Endodermal cell (in vitro differentiated cells): ENCODE measurements at regions not wholly inside any gene's neighbourhood (a gene's known extent, or its start where the extent isn't known, plus 50 kb on each side); places are given as distances from the start of the nearest gene placed in this dataset.

ENCODE experiments used
- DNase-seq: peaks from one replicate; pipeline ENCODE4 v3.0.0-alpha.2; 2017
- H3K27ac ChIP-seq: 2 replicates; pipeline ENCODE4 v1.5.1; 2013; ENCODE audit warnings: mild to moderate bottlenecking, low read depth, low read length, moderate library complexity
- H3K27me3 ChIP-seq: 2 replicates; pipeline ENCODE4 v1.6.1; 2013; ENCODE audit warnings: mild to moderate bottlenecking, low read length, moderate library complexity; ENCODE audit not compliant: insufficient read depth, control insufficient read depth, poor library complexity, severe bottlenecking
- H3K36me3 ChIP-seq: 2 replicates; pipeline ENCODE4 v1.7.0; 2013; ENCODE audit warnings: mild to moderate bottlenecking, low read length, moderate library complexity; ENCODE audit not compliant: control insufficient read depth, insufficient read depth
- H3K4me1 ChIP-seq: one replicate; pipeline ENCODE4 v1.7.0; 2013; ENCODE audit warnings: low read length; ENCODE audit not compliant: control insufficient read depth, insufficient read depth
- H3K4me3 ChIP-seq: 2 replicates; pipeline ENCODE4 v1.5.1; 2013; ENCODE audit warnings: mild to moderate bottlenecking, low read length, moderate library complexity
- H3K9ac ChIP-seq: 2 replicates; pipeline ENCODE4 v1.6.1; 2013; ENCODE audit warnings: mild to moderate bottlenecking, low read length, moderate library complexity; ENCODE audit not compliant: poor library complexity, severe bottlenecking; ENCODE audit errors: extremely low read depth
- H3K9me3 ChIP-seq: 2 replicates; pipeline ENCODE4 v1.6.1; 2013; ENCODE audit warnings: mild to moderate bottlenecking, low read length, moderate library complexity; ENCODE audit not compliant: control insufficient read depth
- H3K27ac Mint-ChIP-seq: 2 replicates; pipeline ENCODE4 v1.8.0; 2020; ENCODE audit warnings: mixed read lengths
- H3K27me3 Mint-ChIP-seq: 2 replicates; pipeline ENCODE4 v1.8.0; 2021; ENCODE audit warnings: mild to moderate bottlenecking, mixed read lengths; ENCODE audit not compliant: insufficient read depth
- H3K36me3 Mint-ChIP-seq: 2 replicates; pipeline ENCODE4 v1.8.0; 2020; ENCODE audit warnings: low read depth, mixed read lengths
- H3K4me1 Mint-ChIP-seq: 2 replicates; pipeline ENCODE4 v1.8.0; 2020; ENCODE audit warnings: mixed read lengths
- H3K4me3 Mint-ChIP-seq: 2 replicates; pipeline ENCODE4 v1.8.0; 2020; ENCODE audit warnings: mild to moderate bottlenecking, moderate library complexity, mixed read lengths
- H3K9me3 Mint-ChIP-seq: 2 replicates; pipeline ENCODE4 v1.8.0; 2020; ENCODE audit warnings: mild to moderate bottlenecking, mixed read lengths
- CTCF ChIP-seq: fragments of 200-600 bp; sonication (generic); conservative IDR thresholded peaks from 2 replicates; pipeline ENCODE4 v1.5.0; 2021; ENCODE audit warnings: antibody characterized with exemption, mild to moderate bottlenecking
- WGBS, 2 experiments: methylation state at CpG; one replicate each; pipeline versions ENCODE4 v1.1.5 to v1.1.7; 2013; ENCODE audit warnings: missing lambda C conversion rate in 2 of 2, mixed read lengths in 1 of 2; ENCODE audit not compliant: insufficient coverage in 1 of 2, insufficient read length in 1 of 2; 5-methylcytosine and 5-hydroxymethylcytosine counted together

- H3K27me3 ChIP-seq, result no peaks in the 10 kb centered on the region
- no peaks in the 10 kb centered on the region for H3K36me3 ChIP-seq
- Mint-ChIP-seq H3K4me3 (no peak overlapping the region), H3K4me1 (no peaks in the 10 kb centered on the region), H3K27me3 (peaks cover 1% of the 10 kb centered on the region), H3K36me3 (peaks cover 6% of the 10 kb centered on the region), H3K9me3 (peaks cover 41% of the 10 kb centered on the region), H3K27ac (no peak overlapping the region)
- H3K4me3 ChIP-seq, result no peak overlapping the region
- no peak overlapping the region for H3K9ac ChIP-seq
- no peak for TF ChIP-seq CTCF
- WGBS, 2 experiments, result 88% methylated on average over 2 of the region's 4 CpGs; no CpG with 5 or more reads in 1 of the 2 experiments
- no peak for DNase-seq
- H3K4me1 ChIP-seq, result no peaks in the 10 kb centered on the region
- H3K9me3 ChIP-seq, result peaks cover 13% of the 10 kb centered on the region
- no peak overlapping the region for H3K27ac ChIP-seq
Observed at GRCh38 chr5:162699361-162699760, 631.8 kb downstream of the GABRG2 start.

GRCh38 chr5:162703914-162704313 is 636.3 kb downstream of the GABRG2 start:
- WGBS, 2 experiments, result 43 to 91% methylated on average over 1 to 2 of the region's 2 CpGs
- no peak overlapping the region for H3K9ac ChIP-seq
- H3K27ac Mint-ChIP-seq, result no peak overlapping the region
- no peak overlapping the region for H3K27ac ChIP-seq
- DNase-seq, result no peak
- H3K4me3 Mint-ChIP-seq, result no peak overlapping the region
- H3K36me3 Mint-ChIP-seq, result no peaks in the 10 kb centered on the region
- H3K4me3 ChIP-seq, result no peak overlapping the region
- no peaks in the 10 kb centered on the region for H3K4me1 Mint-ChIP-seq
- H3K36me3 ChIP-seq, result no peaks in the 10 kb centered on the region
- no peaks in the 10 kb centered on the region for H3K9me3 ChIP-seq
- no peaks in the 10 kb centered on the region for H3K4me1 ChIP-seq
- H3K9me3 Mint-ChIP-seq, result no peaks in the 10 kb centered on the region
- H3K27me3 Mint-ChIP-seq, result no peaks in the 10 kb centered on the region
- no peaks in the 10 kb centered on the region for H3K27me3 ChIP-seq
- no peak for TF ChIP-seq CTCF

GRCh38 chr5:162711244-162711643 is 643.7 kb downstream of the GABRG2 start:
- H3K36me3 ChIP-seq, result no peaks in the 10 kb centered on the region
- DNase-seq, result no peak
- H3K27me3 ChIP-seq, result no peaks in the 10 kb centered on the region
- H3K9me3 ChIP-seq, result no peaks in the 10 kb centered on the region
- Mint-ChIP-seq H3K27me3 (peaks cover 2% of the 10 kb centered on the region), H3K36me3 (no peaks in the 10 kb centered on the region), H3K4me3 (no peak overlapping the region), H3K27ac (no peak overlapping the region), H3K4me1 (no peaks in the 10 kb centered on the region), H3K9me3 (peaks cover 15% of the 10 kb centered on the region)
- WGBS, 2 experiments, result 88 to 91% methylated on average over 2 to 4 of the region's 4 CpGs
- no peaks in the 10 kb centered on the region for H3K4me1 ChIP-seq
- TF ChIP-seq CTCF, result no peak
- no peak overlapping the region for H3K9ac ChIP-seq
- no peak overlapping the region for H3K27ac ChIP-seq
- H3K4me3 ChIP-seq, result no peak overlapping the region
